ENCODE measurements at regions not wholly inside any gene's neighbourhood (a gene's known extent, or its start where the extent isn't known, plus 50 kb on each side); places are given as distances from the start of the nearest gene placed in this dataset.

- TF ChIP-seq, protein P1, sequence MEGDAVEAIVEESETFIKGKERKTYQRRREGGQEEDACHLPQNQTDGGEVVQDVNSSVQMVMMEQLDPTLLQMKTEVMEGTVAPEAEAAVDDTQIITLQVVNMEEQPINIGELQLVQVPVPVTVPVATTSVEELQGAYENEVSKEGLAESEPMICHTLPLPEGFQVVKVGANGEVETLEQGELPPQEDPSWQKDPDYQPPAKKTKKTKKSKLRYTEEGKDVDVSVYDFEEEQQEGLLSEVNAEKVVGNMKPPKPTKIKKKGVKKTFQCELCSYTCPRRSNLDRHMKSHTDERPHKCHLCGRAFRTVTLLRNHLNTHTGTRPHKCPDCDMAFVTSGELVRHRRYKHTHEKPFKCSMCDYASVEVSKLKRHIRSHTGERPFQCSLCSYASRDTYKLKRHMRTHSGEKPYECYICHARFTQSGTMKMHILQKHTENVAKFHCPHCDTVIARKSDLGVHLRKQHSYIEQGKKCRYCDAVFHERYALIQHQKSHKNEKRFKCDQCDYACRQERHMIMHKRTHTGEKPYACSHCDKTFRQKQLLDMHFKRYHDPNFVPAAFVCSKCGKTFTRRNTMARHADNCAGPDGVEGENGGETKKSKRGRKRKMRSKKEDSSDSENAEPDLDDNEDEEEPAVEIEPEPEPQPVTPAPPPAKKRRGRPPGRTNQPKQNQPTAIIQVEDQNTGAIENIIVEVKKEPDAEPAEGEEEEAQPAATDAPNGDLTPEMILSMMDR (IDR thresholded peaks at IDR 0.05) = no peak
- TF ChIP-seq POLR2AphosphoS5 (IDR thresholded peaks at IDR 0.05) = no peak
Measured at GRCh38 chr20:40811660-40812414, 122.8 kb upstream of the MAFB start.
